ENCODE measurements at regions not wholly inside any gene's neighbourhood (a gene's known extent, or its start where the extent isn't known, plus 50 kb on each side); places are given as distances from the start of the nearest gene placed in this dataset.

- no peak for DNase-seq (ENCODE audit: low read depth, low spot score)
- H3K27ac ChIP-seq, result no peak overlapping the region
Observed at GRCh38 chr12:126781593-126781992, 1485.4 kb upstream of the TMEM132C start.

DNA sequence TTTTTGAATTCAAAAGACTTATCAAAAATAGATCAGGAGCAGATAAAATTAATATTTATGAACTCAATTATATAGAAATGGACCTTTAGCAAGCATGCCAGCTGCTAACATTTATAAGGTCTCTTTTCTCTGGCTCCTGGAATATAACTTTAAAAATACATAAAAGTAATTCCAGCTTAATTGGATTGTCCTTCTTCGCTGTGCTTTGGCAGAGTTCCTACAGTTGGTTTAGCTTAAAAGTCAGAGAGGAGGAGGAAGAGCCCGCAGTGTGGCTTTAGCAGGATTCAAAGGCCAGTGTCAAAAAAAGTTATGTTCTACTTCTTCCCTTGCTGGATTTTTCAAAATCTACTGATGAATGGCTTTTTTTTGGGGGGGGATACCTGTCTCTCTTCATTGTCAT is 1484.9 kb upstream of the TMEM132C start:
- DNase-seq (ENCODE audit: low read depth, low spot score), result no peak

DNA sequence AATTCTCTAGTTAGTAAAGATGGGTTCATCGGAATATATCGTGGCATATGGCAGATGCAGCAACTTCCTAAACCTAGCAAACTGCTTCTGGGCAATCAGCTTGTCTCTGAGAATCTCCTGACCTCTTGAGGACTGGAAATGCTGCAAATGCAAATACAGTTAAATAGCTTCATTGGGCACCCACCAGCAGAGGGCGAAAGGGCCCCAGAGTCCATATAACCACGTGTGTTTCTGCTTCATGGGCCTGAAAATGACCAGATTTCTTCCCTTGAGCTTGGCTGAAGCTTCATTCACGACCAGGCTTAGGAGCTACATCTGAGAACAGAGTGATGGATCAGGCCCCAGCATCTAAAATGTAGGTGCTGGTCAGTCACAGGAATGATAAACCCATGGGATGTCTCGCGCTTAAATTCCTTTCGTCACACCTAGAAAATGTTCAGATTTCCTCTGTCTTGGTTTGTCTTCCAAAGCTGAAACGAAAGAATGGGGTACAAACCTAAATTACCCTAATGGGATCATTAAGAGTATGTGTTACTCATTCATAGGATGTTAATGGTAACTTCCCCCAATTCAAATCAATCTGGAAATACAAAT is 1482.5 kb upstream of the TMEM132C start:
- DNase-seq (ENCODE audit: low read depth, low spot score), result no peak
- H3K27ac ChIP-seq, result no peak overlapping the region

More for the DNA sequence above, 1484.9 kb upstream of the TMEM132C start:
- H3K27ac ChIP-seq, result no peak overlapping the region

- H3K27ac ChIP-seq, result no peak overlapping the region
- no peak for DNase-seq (ENCODE audit: low read depth, low spot score)
Observed at GRCh38 chr12:126789963-126790362, 1477.0 kb upstream of the TMEM132C start.

DNA sequence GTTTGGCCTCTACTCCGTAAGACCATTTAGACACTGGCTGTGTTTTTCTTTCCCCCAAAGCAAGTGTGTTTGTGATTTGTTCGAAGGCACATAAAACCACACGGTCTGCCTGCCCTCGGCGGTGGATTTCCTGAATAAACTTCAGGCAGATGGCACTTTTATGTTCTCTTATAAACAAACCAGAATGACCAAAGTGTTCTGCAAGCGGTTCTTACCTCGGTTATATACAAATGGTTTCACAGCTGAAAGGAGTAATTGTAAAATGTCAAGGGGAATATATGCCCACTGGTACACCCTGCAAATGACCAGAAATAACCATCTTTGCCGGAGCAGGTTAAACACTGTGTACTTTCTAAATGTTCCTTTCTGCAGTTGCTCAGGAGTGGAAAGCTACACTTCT is 1475.8 kb upstream of the TMEM132C start:
- no peak overlapping the region for H3K27ac ChIP-seq
- DNase-seq (ENCODE audit: low read depth, low spot score), result no peak

- no peak overlapping the region for H3K27ac ChIP-seq
Observed at GRCh38 chr12:126792411-126792810, 1474.6 kb upstream of the TMEM132C start.

GRCh38 chr12:126797525-126797924 is 1469.4 kb upstream of the TMEM132C start:
- DNase-seq (ENCODE audit: low read depth, low spot score), result no peak
- no peak overlapping the region for H3K27ac ChIP-seq

More at GRCh38 chr12:126792411-126792810, 1474.6 kb upstream of the TMEM132C start:
- no peak for DNase-seq (ENCODE audit: low read depth, low spot score)

DNA sequence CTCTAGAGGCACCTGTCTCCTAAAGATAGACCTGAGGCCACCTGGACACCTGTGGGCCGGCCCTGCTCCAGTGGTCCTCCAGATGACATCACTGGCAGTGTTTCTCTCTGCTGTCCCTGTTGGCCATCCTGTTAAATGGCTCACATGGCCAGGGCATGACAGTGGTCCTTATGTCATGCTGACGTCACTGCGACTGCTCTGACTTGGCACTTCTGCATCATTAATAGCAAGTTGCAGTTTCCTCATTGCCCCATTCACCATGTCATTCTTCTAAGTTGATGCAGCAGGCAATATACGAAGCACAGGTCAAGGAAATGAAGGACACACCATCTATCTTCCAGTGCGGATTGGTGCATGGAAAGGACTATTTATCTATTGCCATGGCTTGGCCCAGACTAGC is 1468.5 kb upstream of the TMEM132C start:
- no peak for DNase-seq (ENCODE audit: low read depth, low spot score)
- H3K27ac ChIP-seq, result no peak overlapping the region

GRCh38 chr12:126807312-126807865 is 1459.6 kb upstream of the TMEM132C start:
- no peak overlapping the region for H3K27ac ChIP-seq
- DNase-seq (ENCODE audit: low read depth, low spot score), result no peak

- no peak for DNase-seq (ENCODE audit: low read depth, low spot score)
- no peak overlapping the region for H3K27ac ChIP-seq
Observed at GRCh38 chr12:126811391-126811790, 1455.6 kb upstream of the TMEM132C start.

DNA sequence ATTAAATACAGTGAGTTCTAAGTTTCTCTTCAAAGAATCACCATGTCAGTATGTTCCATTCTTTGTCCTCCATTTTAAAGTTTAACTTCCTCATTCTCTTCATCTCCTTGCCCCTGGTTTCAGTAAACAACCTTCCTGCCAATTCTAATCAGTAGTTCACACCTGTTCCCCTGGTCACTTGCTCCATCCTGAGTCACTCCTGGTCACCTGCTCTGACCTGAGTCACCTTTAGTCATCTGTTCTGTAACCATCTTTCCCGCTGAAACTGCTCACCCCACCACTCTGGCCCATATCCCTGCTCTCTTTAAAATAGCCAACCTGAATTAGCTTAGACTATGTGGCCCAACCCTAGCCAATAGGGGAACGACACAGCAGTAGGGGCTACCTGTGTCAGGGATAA is 1447.4 kb upstream of the TMEM132C start:
- DNase-seq (ENCODE audit: low read depth, low spot score), result no peak
- no peak overlapping the region for H3K27ac ChIP-seq

DNA sequence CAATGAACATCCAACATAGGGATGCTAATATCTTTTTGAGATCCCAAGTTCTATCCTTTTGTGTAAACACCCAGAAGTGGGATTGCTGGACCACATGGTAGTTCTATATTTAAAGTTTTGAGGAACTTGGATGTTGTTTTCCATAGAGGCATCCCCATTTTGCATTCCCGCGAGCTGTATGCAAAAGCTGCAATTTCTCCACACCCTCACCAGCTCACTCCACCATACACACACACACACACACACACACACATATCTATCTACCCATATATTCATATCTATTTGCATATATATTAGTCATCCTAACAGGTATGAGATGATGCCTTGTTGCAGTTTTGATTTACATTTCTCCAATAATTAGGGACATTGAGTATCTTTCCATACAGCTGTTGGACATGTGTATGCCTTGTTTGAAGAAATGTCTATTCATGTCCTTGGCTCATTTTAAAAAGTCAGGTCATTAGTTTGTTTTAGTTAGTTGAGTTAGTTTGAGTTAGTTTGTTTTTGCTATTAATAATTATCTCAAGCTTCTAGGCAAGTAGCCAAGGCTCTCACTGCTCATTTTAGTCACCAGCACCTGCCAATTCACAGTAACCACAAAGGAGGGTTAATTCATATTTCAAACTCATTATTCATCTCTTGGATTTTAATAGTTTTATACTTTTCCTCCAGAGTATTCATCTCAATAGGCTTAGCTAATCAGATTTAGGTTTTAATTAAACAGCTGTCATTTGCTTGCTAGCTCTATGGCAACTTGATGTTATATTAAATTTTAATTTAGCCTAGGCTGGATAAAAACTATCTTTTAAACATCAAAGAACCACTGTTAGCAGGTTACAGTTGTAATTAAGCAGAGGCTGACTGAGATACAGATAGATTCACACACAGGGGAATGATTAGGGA is 1435.9 kb upstream of the TMEM132C start:
- H3K27ac ChIP-seq, result no peak overlapping the region
- no peak for DNase-seq (ENCODE audit: low read depth, low spot score)

DNA sequence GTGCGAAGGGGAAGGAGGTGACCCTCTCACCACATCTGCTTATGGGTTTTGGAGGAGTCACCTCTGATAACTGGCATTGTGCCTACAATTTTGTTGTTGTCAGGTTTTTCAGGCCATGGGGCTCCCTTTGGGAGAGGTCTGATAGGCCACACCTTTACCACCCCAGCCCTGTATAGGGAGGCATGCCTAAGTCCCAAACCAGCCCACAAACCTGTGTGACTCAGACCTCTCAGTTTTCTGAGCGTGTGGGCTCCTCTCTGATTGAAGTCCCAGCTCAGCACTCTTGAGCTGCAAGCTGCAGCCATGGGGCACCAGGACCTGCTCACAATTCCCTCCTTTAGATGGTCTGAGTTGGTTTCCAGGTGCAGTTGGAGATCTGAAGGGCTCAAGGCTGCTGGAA is 1429.3 kb upstream of the TMEM132C start:
- no peak overlapping the region for H3K27ac ChIP-seq
- no peak for DNase-seq (ENCODE audit: low read depth, low spot score)

GRCh38 chr12:126843915-126844669 is 1422.9 kb upstream of the TMEM132C start:
- no peak overlapping the region for H3K27ac ChIP-seq
- DNase-seq (ENCODE audit: low read depth, low spot score), result no peak

- H3K27ac ChIP-seq, result no peak overlapping the region
- DNase-seq (ENCODE audit: low read depth, low spot score), result no peak
Observed at GRCh38 chr12:126847005-126847629, 1419.9 kb upstream of the TMEM132C start.

DNA sequence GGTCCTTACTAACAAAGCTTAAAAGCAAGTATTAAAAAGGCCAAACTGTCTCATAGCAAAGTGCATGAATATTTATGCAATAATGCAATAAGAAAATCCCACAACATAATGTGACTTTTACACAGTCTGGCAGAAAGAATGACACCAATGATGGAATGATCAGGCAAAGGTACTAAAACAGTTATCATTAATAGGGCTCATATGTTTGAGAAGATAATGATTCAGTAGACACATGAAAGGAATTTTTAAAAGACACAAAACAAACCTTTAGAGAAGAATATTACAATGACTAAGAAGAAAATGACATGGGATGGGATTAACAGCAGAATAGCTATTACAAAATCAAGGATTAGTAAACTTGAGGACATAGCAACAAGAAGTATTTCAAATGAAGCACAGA is 1411.2 kb upstream of the TMEM132C start:
- DNase-seq (ENCODE audit: low read depth, low spot score), result no peak
- no peak overlapping the region for H3K27ac ChIP-seq

GRCh38 chr12:126856958-126857357 is 1410.0 kb upstream of the TMEM132C start:
- no peak for DNase-seq (ENCODE audit: low read depth, low spot score)
- H3K27ac ChIP-seq, result no peak overlapping the region

DNA sequence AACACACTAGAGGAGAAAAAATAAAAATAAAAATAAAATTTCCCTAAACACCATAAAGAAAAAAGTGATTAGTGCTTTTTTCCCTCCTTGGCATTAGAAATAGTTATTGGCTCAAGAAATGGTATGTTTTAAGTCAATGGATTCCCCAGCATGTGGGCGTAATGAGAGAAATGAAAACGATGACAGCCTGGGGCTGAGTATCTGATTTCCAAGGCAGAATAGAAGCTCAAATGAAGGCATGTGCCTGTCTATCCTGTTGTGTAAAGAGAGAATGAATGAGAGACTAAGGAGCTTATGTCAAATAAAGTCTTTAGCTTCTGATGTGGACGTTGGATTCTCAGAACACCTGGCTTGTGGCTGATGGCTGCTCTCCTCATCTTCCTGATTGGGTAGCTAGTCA is 1408.4 kb upstream of the TMEM132C start:
- DNase-seq (ENCODE audit: low read depth, low spot score), result no peak

DNA sequence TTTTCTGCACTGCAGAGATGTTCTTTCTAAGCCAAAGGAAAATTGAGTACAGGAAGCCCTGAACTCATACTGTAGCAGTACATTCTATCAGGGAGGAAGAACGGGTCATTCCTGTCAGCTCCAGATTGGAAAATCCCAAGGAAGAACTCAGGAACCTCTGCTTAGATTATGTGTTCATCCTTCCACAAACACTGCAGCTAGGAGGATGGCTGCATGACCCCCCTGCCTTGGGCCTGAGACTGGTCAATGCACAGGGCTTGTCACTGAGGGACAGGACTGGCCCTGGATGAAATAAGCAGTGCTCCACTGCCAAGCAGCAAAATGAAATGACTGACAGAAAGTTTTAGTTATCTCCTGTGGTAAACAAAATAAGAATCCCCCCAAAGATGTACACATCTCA is 1406.8 kb upstream of the TMEM132C start:
- no peak overlapping the region for H3K27ac ChIP-seq
- DNase-seq (ENCODE audit: low read depth, low spot score), result no peak

More for the DNA sequence above, 1408.4 kb upstream of the TMEM132C start:
- no peak overlapping the region for H3K27ac ChIP-seq

DNA sequence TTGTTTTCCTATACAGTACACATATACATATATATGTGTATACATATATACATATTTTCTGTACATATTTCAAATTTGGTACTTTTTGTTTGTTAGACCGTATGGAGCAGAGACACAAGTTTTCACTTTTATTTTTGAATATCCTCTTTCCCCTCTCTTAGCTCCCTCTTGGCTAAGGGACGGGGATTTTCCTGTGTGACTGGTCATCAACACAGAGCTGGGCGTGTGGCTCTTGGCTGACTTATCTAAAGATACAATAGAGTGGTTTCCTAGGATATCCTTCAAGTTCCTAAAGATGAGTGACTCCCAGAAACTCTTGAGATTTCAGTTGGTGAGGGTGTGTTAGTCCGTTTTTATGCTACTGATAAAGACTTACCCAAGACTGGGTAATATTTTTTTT is 1404.5 kb upstream of the TMEM132C start:
- DNase-seq (ENCODE audit: low read depth, low spot score), result no peak
- no peak overlapping the region for H3K27ac ChIP-seq
